GM23338 (cell line): ENCODE measurements at regions not wholly inside any gene's neighbourhood (a gene's known extent, or its start where the extent isn't known, plus 50 kb on each side); places are given as distances from the start of the nearest gene placed in this dataset.

Experiments used
- ATAC-seq: fragments of 200-7000 bp; cut with Tn5 transposase; 3 replicates; pipeline ENCODE4 v1.9.1; 2020
- DNase-seq: peaks from one replicate; pipeline ENCODE4 v3.0.0-alpha.2; 2015; ENCODE audit warnings: low spot score
- H2AFZ ChIP-seq: fragments of 200-600 bp; sonication (generic); 2 replicates; pipeline ENCODE4 v1.8.0; 2016; ENCODE audit warnings: antibody characterized with exemption, mild to moderate bottlenecking, moderate library complexity
- H3F3A ChIP-seq: fragments of 200-600 bp; sonication (generic); replicated peaks from 2 replicates; pipeline ENCODE4 v1.8.0; 2017; ENCODE audit warnings: antibody characterized with exemption, mixed run types, low read depth
- H3K27ac ChIP-seq: fragments of 200-600 bp; sonication (generic); 2 replicates; pipeline ENCODE4 v1.6.1; 2016; ENCODE audit warnings: low read depth
- H3K27me3 ChIP-seq: fragments of 200-600 bp; sonication (generic); 2 replicates; pipeline ENCODE4 v1.8.0; 2016; ENCODE audit warnings: mild to moderate bottlenecking, mixed run types, moderate library complexity; ENCODE audit not compliant: insufficient read depth
- H3K36me3 ChIP-seq: fragments of 200-600 bp; sonication (generic); 2 replicates; pipeline ENCODE4 v1.8.0; 2016; ENCODE audit warnings: mild to moderate bottlenecking; ENCODE audit not compliant: insufficient read depth
- H3K4me1 ChIP-seq: fragments of 200-600 bp; sonication (generic); 2 replicates; pipeline ENCODE4 v1.8.0; 2016; ENCODE audit warnings: mild to moderate bottlenecking, moderate library complexity; ENCODE audit not compliant: insufficient read depth
- H3K4me2 ChIP-seq: fragments of 200-600 bp; sonication (generic); 2 replicates; pipeline ENCODE4 v1.7.1; 2017; ENCODE audit warnings: mixed run types
- H3K4me3 ChIP-seq: fragments of 200-600 bp; sonication (generic); 2 replicates; pipeline ENCODE4 v1.6.1; 2016; ENCODE audit warnings: mixed run types
- H3K79me2 ChIP-seq: fragments of 200-600 bp; sonication (generic); replicated peaks from 2 replicates; pipeline ENCODE4 v1.8.0; 2017; ENCODE audit warnings: mild to moderate bottlenecking; ENCODE audit not compliant: insufficient read depth
- H3K9me2 ChIP-seq: fragments of 200-600 bp; sonication (generic); 2 replicates; pipeline ENCODE4 v1.8.0; 2017; ENCODE audit not compliant: insufficient read depth
- H4K20me1 ChIP-seq: fragments of 200-600 bp; sonication (generic); replicated peaks from 2 replicates; pipeline ENCODE4 v1.8.0; 2017; ENCODE audit warnings: mild to moderate bottlenecking; ENCODE audit not compliant: insufficient read depth
- H3K27ac Mint-ChIP-seq: 2 replicates; pipeline ENCODE4 v1.8.0; 2020; ENCODE audit warnings: inconsistent platforms, mild to moderate bottlenecking, moderate library complexity, mixed read lengths
- H3K27me3 Mint-ChIP-seq: 3 replicates; pipeline ENCODE4 v1.8.0; 2022; ENCODE audit warnings: low read depth, mild to moderate bottlenecking, moderate library complexity, mixed read lengths, inconsistent platforms; ENCODE audit not compliant: insufficient read depth, poor library complexity
- H3K36me3 Mint-ChIP-seq: 3 replicates; pipeline ENCODE4 v1.8.0; 2021; ENCODE audit warnings: low read depth, mild to moderate bottlenecking, inconsistent platforms, moderate library complexity, mixed read lengths
- H3K4me1 Mint-ChIP-seq: 3 replicates; pipeline ENCODE4 v1.8.0; 2020; ENCODE audit warnings: mild to moderate bottlenecking, inconsistent platforms, mixed read lengths
- H3K4me3 Mint-ChIP-seq: 3 replicates; pipeline ENCODE4 v1.8.0; 2021; ENCODE audit warnings: moderate library complexity, mild to moderate bottlenecking, inconsistent platforms, mixed read lengths
- H3K9me3 Mint-ChIP-seq: 3 replicates; pipeline ENCODE4 v1.8.0; 2020; ENCODE audit warnings: moderate library complexity, mild to moderate bottlenecking, inconsistent platforms, mixed read lengths
- CREB1 ChIP-seq: fragments of 250-450 bp; sonication (Bioruptor Pico); IDR thresholded peaks from 2 replicates; pipeline ENCODE4 v1.5.0; 2020; ENCODE audit warnings: low read depth, mild to moderate bottlenecking, moderate library complexity
- EZH2 ChIP-seq: fragments of 200-600 bp; sonication (generic); IDR thresholded peaks from one replicate; pipeline ENCODE4 v1.8.0; 2017; ENCODE audit warnings: antibody characterized with exemption, mild to moderate bottlenecking, low read depth; ENCODE audit not compliant: unreplicated experiment
- EZH2phosphoT487 ChIP-seq: fragments of 200-600 bp; sonication (generic); IDR thresholded peaks from one replicate; pipeline ENCODE4 v1.8.1; 2018; ENCODE audit warnings: antibody characterized with exemption; ENCODE audit not compliant: unreplicated experiment
- JUNB ChIP-seq: IDR thresholded peaks from one replicate; pipeline ENCODE4 v1.6.1; 2016; ENCODE audit warnings: antibody characterized with exemption; ENCODE audit not compliant: unreplicated experiment
- NANOG ChIP-seq: IDR thresholded peaks from 2 replicates; pipeline ENCODE4 v1.6.1; 2016; ENCODE audit warnings: antibody characterized with exemption, borderline replicate concordance
- TF ChIP-seq, protein P1 (sequence below): IDR thresholded peaks from 2 replicates; pipeline ENCODE4 v1.6.1; 2016; ENCODE audit warnings: antibody characterized with exemption
- TF ChIP-seq, protein P2 (sequence below): IDR thresholded peaks from one replicate; pipeline ENCODE4 v1.6.1; 2018; ENCODE audit warnings: antibody characterized with exemption; ENCODE audit not compliant: unreplicated experiment

DNA sequence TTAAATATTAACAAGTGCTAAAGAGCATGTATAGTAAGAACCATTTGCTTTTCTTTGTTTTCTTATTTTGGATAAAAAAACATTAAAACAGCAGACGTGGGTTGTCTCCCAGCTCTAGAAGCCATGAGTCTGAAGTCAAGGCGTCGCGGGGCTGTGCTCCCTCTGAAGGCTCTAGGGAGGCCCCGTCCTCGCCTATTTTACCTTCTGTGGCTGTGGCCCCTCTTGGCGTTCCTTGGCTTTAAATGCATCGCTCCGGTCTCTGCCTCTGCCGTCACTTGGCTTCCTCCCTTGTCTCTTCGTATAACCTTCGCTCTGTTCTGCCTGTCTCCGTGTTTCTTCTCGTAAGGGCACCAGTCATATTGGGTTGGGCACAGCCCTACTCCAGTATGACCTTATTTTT is 75.3 kb downstream of the ING1 start:
- Histone ChIP-seq H3K79me2 (no peaks in the 10 kb centered on the region), H3K27ac (no peak overlapping the region)

GRCh38 chr13:110789871-110790270 is 76.4 kb downstream of the ING1 start:
- H3K4me3 Mint-ChIP-seq = no peak overlapping the region
- H3K27ac ChIP-seq = no peak overlapping the region
- H3K36me3 ChIP-seq = no peaks in the 10 kb centered on the region; the same call in 1 of the 2 replicates
- H3K9me3 Mint-ChIP-seq = peaks cover 38% of the 10 kb centered on the region
- no peak for DNase-seq
- H3F3A ChIP-seq = no peaks in the 10 kb centered on the region
- peaks cover 4% of the 10 kb centered on the region; the same call in 2 of the 3 replicates for H3K4me1 Mint-ChIP-seq
- no peak for ATAC-seq
- no peak overlapping the region for H3K27ac Mint-ChIP-seq
- TF ChIP-seq EZH2phosphoT487 = no peak
- H3K9me2 ChIP-seq = 0 out of 2 replicates have a peak, but pooled peaks cover 7% of the 10 kb centered on the region
- no peaks in the 10 kb centered on the region for H3K79me2 ChIP-seq
- H3K4me1 ChIP-seq = no peaks in the 10 kb centered on the region
- peaks cover 16% of the 10 kb centered on the region; the same call in 2 of the 3 replicates for H3K36me3 Mint-ChIP-seq
- H3K4me3 ChIP-seq = no peak overlapping the region
- no peak overlapping the region for H3K4me2 ChIP-seq
- no peaks in the 10 kb centered on the region for H4K20me1 ChIP-seq
- peaks cover 4% of the 10 kb centered on the region for H3K27me3 Mint-ChIP-seq
- no peak overlapping the region for H2AFZ ChIP-seq
- no peaks in the 10 kb centered on the region for H3K27me3 ChIP-seq

More for the DNA sequence above, 75.3 kb downstream of the ING1 start:
- peaks cover 13% of the 10 kb centered on the region for H3K36me3 Mint-ChIP-seq
- no peaks in the 10 kb centered on the region for H3K4me1 Mint-ChIP-seq
- TF ChIP-seq, protein P1, sequence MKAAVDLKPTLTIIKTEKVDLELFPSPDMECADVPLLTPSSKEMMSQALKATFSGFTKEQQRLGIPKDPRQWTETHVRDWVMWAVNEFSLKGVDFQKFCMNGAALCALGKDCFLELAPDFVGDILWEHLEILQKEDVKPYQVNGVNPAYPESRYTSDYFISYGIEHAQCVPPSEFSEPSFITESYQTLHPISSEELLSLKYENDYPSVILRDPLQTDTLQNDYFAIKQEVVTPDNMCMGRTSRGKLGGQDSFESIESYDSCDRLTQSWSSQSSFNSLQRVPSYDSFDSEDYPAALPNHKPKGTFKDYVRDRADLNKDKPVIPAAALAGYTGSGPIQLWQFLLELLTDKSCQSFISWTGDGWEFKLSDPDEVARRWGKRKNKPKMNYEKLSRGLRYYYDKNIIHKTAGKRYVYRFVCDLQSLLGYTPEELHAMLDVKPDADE = no peak
- TF ChIP-seq CREB1 (CRISPR knock-in tag) = no peak
- TF ChIP-seq, protein P2, sequence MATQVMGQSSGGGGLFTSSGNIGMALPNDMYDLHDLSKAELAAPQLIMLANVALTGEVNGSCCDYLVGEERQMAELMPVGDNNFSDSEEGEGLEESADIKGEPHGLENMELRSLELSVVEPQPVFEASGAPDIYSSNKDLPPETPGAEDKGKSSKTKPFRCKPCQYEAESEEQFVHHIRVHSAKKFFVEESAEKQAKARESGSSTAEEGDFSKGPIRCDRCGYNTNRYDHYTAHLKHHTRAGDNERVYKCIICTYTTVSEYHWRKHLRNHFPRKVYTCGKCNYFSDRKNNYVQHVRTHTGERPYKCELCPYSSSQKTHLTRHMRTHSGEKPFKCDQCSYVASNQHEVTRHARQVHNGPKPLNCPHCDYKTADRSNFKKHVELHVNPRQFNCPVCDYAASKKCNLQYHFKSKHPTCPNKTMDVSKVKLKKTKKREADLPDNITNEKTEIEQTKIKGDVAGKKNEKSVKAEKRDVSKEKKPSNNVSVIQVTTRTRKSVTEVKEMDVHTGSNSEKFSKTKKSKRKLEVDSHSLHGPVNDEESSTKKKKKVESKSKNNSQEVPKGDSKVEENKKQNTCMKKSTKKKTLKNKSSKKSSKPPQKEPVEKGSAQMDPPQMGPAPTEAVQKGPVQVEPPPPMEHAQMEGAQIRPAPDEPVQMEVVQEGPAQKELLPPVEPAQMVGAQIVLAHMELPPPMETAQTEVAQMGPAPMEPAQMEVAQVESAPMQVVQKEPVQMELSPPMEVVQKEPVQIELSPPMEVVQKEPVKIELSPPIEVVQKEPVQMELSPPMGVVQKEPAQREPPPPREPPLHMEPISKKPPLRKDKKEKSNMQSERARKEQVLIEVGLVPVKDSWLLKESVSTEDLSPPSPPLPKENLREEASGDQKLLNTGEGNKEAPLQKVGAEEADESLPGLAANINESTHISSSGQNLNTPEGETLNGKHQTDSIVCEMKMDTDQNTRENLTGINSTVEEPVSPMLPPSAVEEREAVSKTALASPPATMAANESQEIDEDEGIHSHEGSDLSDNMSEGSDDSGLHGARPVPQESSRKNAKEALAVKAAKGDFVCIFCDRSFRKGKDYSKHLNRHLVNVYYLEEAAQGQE = no peak
- Histone ChIP-seq H4K20me1 (no peaks in the 10 kb centered on the region), H3K4me3 (no peak overlapping the region), H3K4me2 (no peak overlapping the region), H3F3A (no peaks in the 10 kb centered on the region), H2AFZ (no peak overlapping the region), H3K36me3 (no peaks in the 10 kb centered on the region; the same call in 1 of the 2 replicates), H3K27me3 (no peaks in the 10 kb centered on the region), H3K9me2 (0 out of 2 replicates have a peak, but pooled peaks cover 7% of the 10 kb centered on the region), H3K4me1 (no peaks in the 10 kb centered on the region)
- H3K4me3 Mint-ChIP-seq = no peak overlapping the region
- DNase-seq = no peak
- peaks cover 4% of the 10 kb centered on the region for H3K27me3 Mint-ChIP-seq
- ATAC-seq = no peak
- peaks cover 37% of the 10 kb centered on the region for H3K9me3 Mint-ChIP-seq
- H3K27ac Mint-ChIP-seq = no peak overlapping the region

DNA sequence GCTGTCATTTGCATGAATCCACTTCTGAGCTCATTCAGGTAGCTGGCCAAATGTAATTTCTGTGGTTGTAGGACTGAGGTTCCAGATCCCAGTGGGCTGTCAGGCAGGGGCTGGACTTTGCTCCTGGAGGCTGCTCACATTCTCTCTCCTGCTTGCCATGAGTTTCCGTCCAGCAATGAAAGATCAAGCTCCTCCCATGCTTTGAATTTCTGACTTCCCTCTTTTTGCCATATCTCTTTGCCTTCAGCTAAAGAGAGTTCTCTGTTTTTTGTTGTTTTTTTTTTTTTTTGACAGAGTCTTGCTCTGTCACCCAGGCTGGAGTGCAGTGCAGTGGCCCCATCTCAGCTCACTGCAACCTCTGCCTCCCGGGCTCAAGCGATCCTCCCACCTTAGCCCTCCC is 76.9 kb downstream of the ING1 start:
- DNase-seq (no peak), ATAC-seq (no peak)
- no peak overlapping the region for H3K4me3 ChIP-seq
- peaks cover 37% of the 10 kb centered on the region for H3K9me3 Mint-ChIP-seq
- no peaks in the 10 kb centered on the region for H3F3A ChIP-seq
- peaks cover 8% of the 10 kb centered on the region; the same call in 2 of the 3 replicates for H3K4me1 Mint-ChIP-seq
- H3K36me3 ChIP-seq = no peaks in the 10 kb centered on the region
- no peaks in the 10 kb centered on the region for H3K79me2 ChIP-seq
- H3K27me3 Mint-ChIP-seq = peaks cover 4% of the 10 kb centered on the region
- no peaks in the 10 kb centered on the region for H3K27me3 ChIP-seq
- no peak overlapping the region for H3K4me3 Mint-ChIP-seq
- 0 out of 2 replicates have a peak, but pooled peaks cover 7% of the 10 kb centered on the region for H3K9me2 ChIP-seq
- no peak overlapping the region for H3K27ac ChIP-seq
- no peak overlapping the region for H2AFZ ChIP-seq
- no peak for TF ChIP-seq EZH2phosphoT487
- TF ChIP-seq EZH2 = no peak
- TF ChIP-seq CREB1 (CRISPR knock-in tag) = no peak
- TF ChIP-seq, protein P2 = no peak
- no peak for TF ChIP-seq JUNB
- no peak for TF ChIP-seq NANOG
- no peaks in the 10 kb centered on the region for H3K4me1 ChIP-seq
- peaks cover 16% of the 10 kb centered on the region; the same call in 2 of the 3 replicates for H3K36me3 Mint-ChIP-seq
- H3K4me2 ChIP-seq = no peak overlapping the region
- no peak overlapping the region for H3K27ac Mint-ChIP-seq
- no peaks in the 10 kb centered on the region for H4K20me1 ChIP-seq
